ENCODE measurements at regions not wholly inside any gene's neighbourhood (a gene's known extent, or its start where the extent isn't known, plus 50 kb on each side); places are given as distances from the start of the nearest gene placed in this dataset.

DNA sequence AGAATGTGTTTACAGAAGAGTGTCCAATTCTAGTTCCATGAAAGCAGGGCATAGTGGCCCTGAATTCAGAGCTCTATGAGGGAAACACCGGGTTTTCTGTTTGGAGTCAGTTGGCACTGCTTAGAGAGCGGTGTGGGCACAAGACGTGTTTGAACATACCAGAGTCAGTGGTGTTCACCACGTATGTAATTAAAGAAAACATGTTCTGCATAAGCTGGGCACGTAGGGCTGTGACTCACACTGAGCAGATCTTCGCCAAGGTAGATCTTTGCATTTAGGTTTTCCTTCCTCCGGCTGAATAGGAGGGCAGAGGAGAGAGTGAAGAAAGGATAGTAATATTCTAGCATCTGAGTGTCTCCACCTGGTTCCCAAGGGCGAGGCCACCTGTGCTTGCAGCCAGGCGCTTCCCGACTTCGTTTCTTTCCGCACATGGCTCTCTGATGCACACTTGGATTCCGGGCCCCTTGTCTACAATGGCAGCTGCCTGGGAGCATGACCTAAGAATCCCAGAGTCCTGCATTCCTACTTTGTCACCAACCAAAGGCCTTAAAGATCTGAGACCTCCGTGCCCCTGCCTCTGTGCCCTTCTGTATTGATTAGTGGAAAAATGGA lies 136.2 kb downstream of the ERMARD start:
- Histone ChIP-seq H3F3A (ENCODE audit: insufficient read depth) (no peaks in the 10 kb centered on the region), H2AFZ (no peak overlapping the region), H3K9me3 (ENCODE audit: low read depth) (no peaks in the 10 kb centered on the region), H3K4me1 (ENCODE audit: insufficient read depth) (no peaks in the 10 kb centered on the region), H4K20me1 (ENCODE audit: insufficient read depth) (no peaks in the 10 kb centered on the region), H3K9me2 (ENCODE audit: insufficient read depth) (no peaks in the 10 kb centered on the region), H3K36me3 (ENCODE audit: low read depth) (no peaks in the 10 kb centered on the region), H3K4me2 (ENCODE audit: unreplicated experiment) (no peak overlapping the region), H3K27me3 (replicated peaks; ENCODE audit: insufficient read depth) (0 out of 2 replicates have a peak, but pooled peaks cover 12% of the 10 kb centered on the region), H3K79me2 (ENCODE audit: insufficient read depth) (no peaks in the 10 kb centered on the region), H3K27ac (no peak overlapping the region), H3K4me3 (no peak overlapping the region), H3K9ac (no peak overlapping the region)
- in situ Hi-C loops (cut with MboI): no loop called here
- no peak for DNase-seq
- 49 to 55% methylated on average over 14 of the region's 14 CpGs for WGBS, 2 experiments (ENCODE audit: low coverage in 1 of 2, low lambda C conversion rate in 2 of 2, missing lambda C conversion rate in 2 of 2)
- TF ChIP-seq EZH2phosphoT487 (IDR thresholded peaks at IDR 0.05; ENCODE audit: insufficient read depth, low read depth): no peak
- TF ChIP-seq EZH2 (IDR thresholded peaks at IDR 0.05; ENCODE audit: insufficient read depth, poor library complexity, severe bottlenecking): no peak

DNA sequence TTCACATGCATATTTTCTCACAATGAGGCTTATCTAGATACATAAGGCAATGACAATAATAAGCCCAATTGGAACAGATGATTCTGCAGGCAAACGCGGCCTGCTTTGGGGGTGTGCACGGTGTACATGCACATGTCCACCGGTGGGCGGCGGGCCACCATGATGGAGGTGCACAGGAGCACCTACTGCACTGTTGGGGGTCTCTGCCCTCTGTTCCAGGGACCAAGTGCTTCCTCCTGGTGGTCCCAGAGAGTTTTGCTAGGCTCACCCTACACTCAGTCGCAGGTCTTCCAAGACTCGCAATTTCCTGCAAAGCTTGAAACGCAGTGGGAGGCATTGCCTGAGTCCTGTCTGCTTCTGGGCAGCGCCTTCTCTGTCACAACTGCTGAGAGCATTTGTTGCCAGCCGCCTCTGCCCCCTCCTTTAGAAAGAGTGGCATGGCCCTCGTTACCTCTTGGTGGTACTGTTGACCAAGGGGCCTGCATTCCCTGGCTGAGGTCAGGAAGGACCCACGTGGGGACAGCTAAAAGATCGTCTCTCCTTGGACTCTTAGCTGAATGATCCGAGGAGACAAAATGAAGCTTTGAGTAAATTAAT lies 135.3 kb downstream of the ERMARD start:
- TF ChIP-seq EZH2 (IDR thresholded peaks at IDR 0.05; ENCODE audit: insufficient read depth, poor library complexity, severe bottlenecking) (no peak), EZH2phosphoT487 (IDR thresholded peaks at IDR 0.05; ENCODE audit: insufficient read depth, low read depth) (no peak)
- in situ Hi-C loops (cut with MboI): no loop called here

DNA sequence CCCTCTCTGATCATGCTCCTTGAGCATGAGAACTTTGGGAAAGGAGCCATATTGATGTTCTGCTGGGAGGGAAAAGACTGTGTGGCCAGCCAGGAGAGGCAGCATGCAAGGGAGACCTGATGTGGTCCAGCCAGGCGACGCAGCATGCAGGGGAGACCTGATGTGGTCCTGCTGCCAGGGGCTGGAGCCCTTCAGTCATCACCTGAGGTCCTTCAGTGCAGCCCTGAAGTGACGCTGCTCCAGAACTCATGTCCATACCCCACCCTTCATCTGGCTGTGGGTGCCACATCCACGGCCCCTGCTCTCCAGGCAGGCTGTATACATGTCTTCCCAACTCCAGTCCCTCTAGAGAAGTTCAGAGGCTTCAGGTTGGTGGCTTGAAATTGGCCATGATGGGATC lies 134.4 kb downstream of the ERMARD start:
- H3K9ac ChIP-seq: no peak overlapping the region
- H3K4me1 ChIP-seq (ENCODE audit: insufficient read depth): no peaks in the 10 kb centered on the region
- H3K9me3 ChIP-seq (ENCODE audit: low read depth): no peaks in the 10 kb centered on the region
- WGBS, 2 experiments (ENCODE audit: low coverage in 1 of 2, low lambda C conversion rate in 2 of 2, missing lambda C conversion rate in 2 of 2): 21 to 24% methylated on average over 4 of the region's 4 CpGs
- H3K79me2 ChIP-seq (ENCODE audit: insufficient read depth): no peaks in the 10 kb centered on the region
- H3K4me2 ChIP-seq (ENCODE audit: unreplicated experiment): no peak overlapping the region
- TF ChIP-seq EZH2 (IDR thresholded peaks at IDR 0.05; ENCODE audit: insufficient read depth, poor library complexity, severe bottlenecking) (no peak), EZH2phosphoT487 (IDR thresholded peaks at IDR 0.05; ENCODE audit: insufficient read depth, low read depth) (no peak)
- in situ Hi-C loops (cut with MboI): no loop called here
- no peaks in the 10 kb centered on the region for H3F3A ChIP-seq (ENCODE audit: insufficient read depth)
- H3K4me3 ChIP-seq: no peak overlapping the region
- H4K20me1 ChIP-seq (ENCODE audit: insufficient read depth): no peaks in the 10 kb centered on the region
- no peaks in the 10 kb centered on the region for H3K36me3 ChIP-seq (ENCODE audit: low read depth)
- DNase-seq: no peak
- H2AFZ ChIP-seq: no peak overlapping the region
- H3K9me2 ChIP-seq (ENCODE audit: insufficient read depth): no peaks in the 10 kb centered on the region
- H3K27ac ChIP-seq: no peak overlapping the region
- 0 out of 2 replicates have a peak, but pooled peaks cover 12% of the 10 kb centered on the region for H3K27me3 ChIP-seq (replicated peaks; ENCODE audit: insufficient read depth)

More for the DNA sequence above, 135.3 kb downstream of the ERMARD start:
- no peak overlapping the region for H2AFZ ChIP-seq
- no peaks in the 10 kb centered on the region for H3K4me1 ChIP-seq (ENCODE audit: insufficient read depth)
- H3K9me3 ChIP-seq (ENCODE audit: low read depth): no peaks in the 10 kb centered on the region
- DNase-seq: no peak
- WGBS, 2 experiments (ENCODE audit: low coverage in 1 of 2, low lambda C conversion rate in 2 of 2, missing lambda C conversion rate in 2 of 2): 53 to 58% methylated on average over 15 of the region's 15 CpGs
- no peaks in the 10 kb centered on the region for H3K9me2 ChIP-seq (ENCODE audit: insufficient read depth)
- H3K4me3 ChIP-seq: no peak overlapping the region
- 0 out of 2 replicates have a peak, but pooled peaks cover 12% of the 10 kb centered on the region for H3K27me3 ChIP-seq (replicated peaks; ENCODE audit: insufficient read depth)
- H3K36me3 ChIP-seq (ENCODE audit: low read depth): no peaks in the 10 kb centered on the region
- no peaks in the 10 kb centered on the region for H4K20me1 ChIP-seq (ENCODE audit: insufficient read depth)
- no peak overlapping the region for H3K4me2 ChIP-seq (ENCODE audit: unreplicated experiment)
- no peaks in the 10 kb centered on the region for H3F3A ChIP-seq (ENCODE audit: insufficient read depth)
- H3K9ac ChIP-seq: no peak overlapping the region
- no peaks in the 10 kb centered on the region for H3K79me2 ChIP-seq (ENCODE audit: insufficient read depth)
- H3K27ac ChIP-seq: no peak overlapping the region

DNA sequence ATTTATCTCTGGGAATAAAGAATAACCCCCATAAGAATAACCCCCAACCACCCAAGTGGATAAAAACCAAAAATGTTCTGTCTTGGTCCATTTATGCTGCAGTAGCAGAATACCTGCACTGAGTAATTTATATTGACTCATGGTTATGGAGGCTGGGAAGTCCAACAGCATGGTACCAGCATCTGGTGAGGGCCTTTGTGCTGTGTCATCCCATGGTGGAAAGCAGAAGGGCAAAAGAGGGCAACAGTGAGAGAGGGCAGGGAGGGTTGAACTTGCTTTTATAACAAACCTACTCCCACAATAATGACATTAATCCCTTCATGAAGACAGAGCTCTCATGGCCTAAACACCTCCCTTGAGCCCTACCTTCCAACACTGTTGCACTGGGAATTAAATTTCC lies 133.7 kb downstream of the ERMARD start:
- Histone ChIP-seq H3K4me2 (ENCODE audit: unreplicated experiment) (no peak overlapping the region), H3K4me3 (no peak overlapping the region), H3K27me3 (replicated peaks; ENCODE audit: insufficient read depth) (0 out of 2 replicates have a peak, but pooled peaks cover 12% of the 10 kb centered on the region), H3K79me2 (ENCODE audit: insufficient read depth) (no peaks in the 10 kb centered on the region), H3F3A (ENCODE audit: insufficient read depth) (no peaks in the 10 kb centered on the region), H3K27ac (no peak overlapping the region), H3K9me3 (ENCODE audit: low read depth) (no peaks in the 10 kb centered on the region), H4K20me1 (ENCODE audit: insufficient read depth) (no peaks in the 10 kb centered on the region), H3K36me3 (ENCODE audit: low read depth) (no peaks in the 10 kb centered on the region), H2AFZ (no peak overlapping the region), H3K4me1 (ENCODE audit: insufficient read depth) (no peaks in the 10 kb centered on the region), H3K9ac (no peak overlapping the region), H3K9me2 (ENCODE audit: insufficient read depth) (no peaks in the 10 kb centered on the region)
- TF ChIP-seq EZH2phosphoT487 (IDR thresholded peaks at IDR 0.05; ENCODE audit: insufficient read depth, low read depth): no peak
- TF ChIP-seq EZH2 (IDR thresholded peaks at IDR 0.05; ENCODE audit: insufficient read depth, poor library complexity, severe bottlenecking): no peak
- DNase-seq: no peak
- in situ Hi-C loops (cut with MboI): no loop called here
